ENCODE measurements at regions not wholly inside any gene's neighbourhood (a gene's known extent, or its start where the extent isn't known, plus 50 kb on each side); places are given as distances from the start of the nearest gene placed in this dataset.

- 83 to 95% methylated on average over 2 of the region's 2 CpGs for WGBS, 2 donors
- intact Hi-C loops (cut with DNase I), result no loop called here
- H3K9me3 ChIP-seq, result no peaks in the 10 kb centered on the region
- no peak overlapping the region for H3K4me3 ChIP-seq
- TF ChIP-seq CTCF (IDR thresholded peaks at IDR 0.05) (no peak), POLR2A (IDR thresholded peaks at IDR 0.05) (no peak)
- ATAC-seq (no peak), DNase-seq (no peak)
- H3K27ac ChIP-seq, result no peak overlapping the region
- no peaks in the 10 kb centered on the region for H3K4me1 ChIP-seq
- no peaks in the 10 kb centered on the region for H3K27me3 ChIP-seq
- no peaks in the 10 kb centered on the region for H3K36me3 ChIP-seq (replicated peaks in 1 of 2; ENCODE audit: insufficient read depth in 1 of 2, low read depth in 2 of 2)
Measured at GRCh38 chr11:131157678-131158077, 212.7 kb upstream of the NTM start.

- ATAC-seq (no peak), DNase-seq (no peak)
- H3K4me3 ChIP-seq, result no peak overlapping the region
- intact Hi-C loops (cut with DNase I), result no loop called here
- H3K27me3 ChIP-seq, result no peaks in the 10 kb centered on the region
- H3K27ac ChIP-seq, result no peak overlapping the region
- 43 to 66% methylated on average over 7 of the region's 7 CpGs for WGBS, 2 donors
- H3K9me3 ChIP-seq, result no peaks in the 10 kb centered on the region
- no peaks in the 10 kb centered on the region for H3K36me3 ChIP-seq (replicated peaks in 1 of 2; ENCODE audit: insufficient read depth in 1 of 2, low read depth in 2 of 2)
- no peaks in the 10 kb centered on the region for H3K4me1 ChIP-seq
- TF ChIP-seq CTCF (IDR thresholded peaks at IDR 0.05), result no peak
- TF ChIP-seq POLR2A (IDR thresholded peaks at IDR 0.05), result no peak
Measured at GRCh38 chr11:131160846-131161245, 209.6 kb upstream of the NTM start.

- ATAC-seq (no peak), DNase-seq (no peak)
- no peaks in the 10 kb centered on the region for H3K4me1 ChIP-seq
- no peak overlapping the region for H3K4me3 ChIP-seq
- no peak overlapping the region for H3K27ac ChIP-seq
- WGBS, 2 donors, result 64 to 68% methylated on average over 8 of the region's 8 CpGs
- no peaks in the 10 kb centered on the region for H3K9me3 ChIP-seq
- no peaks in the 10 kb centered on the region for H3K27me3 ChIP-seq
- H3K36me3 ChIP-seq (replicated peaks in 1 of 2; ENCODE audit: insufficient read depth in 1 of 2, low read depth in 2 of 2), result no peaks in the 10 kb centered on the region
- intact Hi-C loops (cut with DNase I), result no loop called here
- TF ChIP-seq POLR2A (IDR thresholded peaks at IDR 0.05) (no peak), CTCF (IDR thresholded peaks at IDR 0.05) (no peak)
Measured at GRCh38 chr11:131163613-131164012, 206.8 kb upstream of the NTM start.

GRCh38 chr11:131165036-131165435, 205.4 kb upstream of the NTM start:
- no peak for ATAC-seq
- Histone ChIP-seq H3K4me3 (no peak overlapping the region), H3K27me3 (no peaks in the 10 kb centered on the region), H3K27ac (no peak overlapping the region), H3K9me3 (no peaks in the 10 kb centered on the region), H3K36me3 (replicated peaks in 1 of 2; ENCODE audit: insufficient read depth in 1 of 2, low read depth in 2 of 2) (no peaks in the 10 kb centered on the region), H3K4me1 (no peaks in the 10 kb centered on the region)
- no peak for DNase-seq
- intact Hi-C loops (cut with DNase I), result no loop called here
- 67 to 73% methylated on average over 5 of the region's 5 CpGs for WGBS, 2 donors
- TF ChIP-seq POLR2A (IDR thresholded peaks at IDR 0.05) (no peak), CTCF (IDR thresholded peaks at IDR 0.05) (no peak)

GRCh38 chr11:131168839-131169713, 201.3 kb upstream of the NTM start:
- Histone ChIP-seq H3K9me3 (no peaks in the 10 kb centered on the region), H3K27ac (no peak overlapping the region), H3K4me1 (no peaks in the 10 kb centered on the region), H3K27me3 (no peaks in the 10 kb centered on the region), H3K4me3 (no peak overlapping the region), H3K36me3 (replicated peaks in 1 of 2; ENCODE audit: insufficient read depth in 1 of 2, low read depth in 2 of 2) (no peaks in the 10 kb centered on the region)
- 77 to 84% methylated on average over 5 of the region's 5 CpGs for WGBS, 2 donors
- DNase-seq, result no peak
- no peak for ATAC-seq
- intact Hi-C loops (cut with DNase I), result no loop called here
- no peak for TF ChIP-seq CTCF (IDR thresholded peaks at IDR 0.05)
- no peak for TF ChIP-seq POLR2A (IDR thresholded peaks at IDR 0.05)
